PC-9 (cell line): ENCODE measurements at regions not wholly inside any gene's neighbourhood (a gene's known extent, or its start where the extent isn't known, plus 50 kb on each side); places are given as distances from the start of the nearest gene placed in this dataset.

ENCODE experiments used
- BruUV-seq: library from RNA; stranded (reverse); fragments of 400-500 nt; replicated peaks from 2 replicates; lab custom pipeline; 2021; lab: Mats Ljungman, UMichigan
- CTCF ChIA-PET: fragments of 300-600 bp; sonication (Branson Sonifier 250); formaldehyde crosslinking; loops from one replicate; lab custom pipeline; 2022; ENCODE audit warnings: antibody characterized with exemption; lab: Charles Lee
- POLR2A ChIA-PET: fragments of 300-600 bp; sonication (Branson Sonifier 250); formaldehyde crosslinking; loops from one replicate; lab custom pipeline; 2022; ENCODE audit warnings: antibody characterized with exemption; ENCODE audit not compliant: unreplicated experiment; lab: Charles Lee
- DNase-seq, 2 experiments: peaks; one replicate each; pipeline versions ENCODE4 v3.0.0 to v3.0.0-alpha.2; 2015 to 2022; ENCODE audit warnings: mixed read lengths in 1 of 2
- H2AFZ ChIP-seq: fragments of 200-600 bp; sonication (generic); 2 replicates; pipeline ENCODE4 v1.8.1; 2017; ENCODE audit warnings: antibody characterized with exemption
- H3F3A ChIP-seq: fragments of 200-600 bp; sonication (generic); 2 replicates; pipeline ENCODE4 v1.8.1; 2017; ENCODE audit warnings: antibody characterized with exemption, mild to moderate bottlenecking, low read depth; ENCODE audit not compliant: insufficient read depth
- H3K27ac ChIP-seq: fragments of 200-600 bp; sonication (generic); 2 replicates; pipeline ENCODE4 v1.6.1; 2016; ENCODE audit warnings: mixed run types
- H3K27me3 ChIP-seq: fragments of 200-600 bp; sonication (generic); 2 replicates; pipeline ENCODE4 v1.6.1; 2016; ENCODE audit warnings: low read depth, mixed run types; ENCODE audit not compliant: insufficient read depth
- H3K36me3 ChIP-seq: fragments of 200-600 bp; sonication (generic); 2 replicates; pipeline ENCODE4 v1.6.1; 2016; ENCODE audit warnings: low read depth, mixed run types
- H3K4me1 ChIP-seq: fragments of 200-600 bp; sonication (generic); replicated peaks from 2 replicates; pipeline ENCODE4 v1.6.1; 2016; ENCODE audit warnings: mixed run types; ENCODE audit not compliant: insufficient read depth
- H3K4me2 ChIP-seq: fragments of 200-600 bp; sonication (generic); 2 replicates; pipeline ENCODE4 v1.6.1; 2017; ENCODE audit warnings: mixed run types
- H3K4me3 ChIP-seq: fragments of 200-600 bp; sonication (generic); 2 replicates; pipeline ENCODE4 v1.6.1; 2016; ENCODE audit warnings: mixed run types
- H3K79me2 ChIP-seq: fragments of 200-600 bp; sonication (generic); 2 replicates; pipeline ENCODE4 v1.6.1; 2017; ENCODE audit warnings: low read depth, mixed run types
- H3K9me2 ChIP-seq: fragments of 200-600 bp; sonication (generic); 2 replicates; pipeline ENCODE4 v1.8.1; 2017; ENCODE audit warnings: mild to moderate bottlenecking; ENCODE audit not compliant: insufficient read depth
- H3K9me3 ChIP-seq: fragments of 200-600 bp; sonication (generic); 2 replicates; pipeline ENCODE4 v1.8.1; 2016; ENCODE audit warnings: low read depth; ENCODE audit not compliant: insufficient read depth
- H4K20me1 ChIP-seq: fragments of 200-600 bp; sonication (generic); 2 replicates; pipeline ENCODE4 v1.8.1; 2017; ENCODE audit not compliant: insufficient read depth
- CTCF ChIP-seq: fragments of 200-600 bp; sonication (generic); conservative IDR thresholded peaks from 2 replicates; pipeline ENCODE4 v1.6.1; 2017; ENCODE audit warnings: mixed run types, antibody characterized with exemption, mild to moderate bottlenecking, moderate library complexity
- EZH2 ChIP-seq: fragments of 200-600 bp; sonication (generic); IDR thresholded peaks from 2 replicates; pipeline ENCODE4 v1.8.0; 2017; ENCODE audit warnings: antibody characterized with exemption, low read depth
- intact Hi-C: fragments of 100-400 bp; cut with micrococcal nuclease; formaldehyde crosslinking; loops from one replicate; pipeline ENCODE4 v1.10.0; 2022; ENCODE audit not compliant: unreplicated experiment

GRCh38 chr4:185880571-185880970, 68.6 kb upstream of the SORBS2 start:
- H2AFZ ChIP-seq, result no peak overlapping the region
- H3F3A ChIP-seq, result no peaks in the 10 kb centered on the region
- no peak overlapping the region for H3K4me2 ChIP-seq
- CTCF ChIA-PET, result no interaction called here
- no TSS peak for BruUV-seq
- intact Hi-C loops, result no loop called here
- POLR2A ChIA-PET, result no interaction called here
- H3K36me3 ChIP-seq, result no peaks in the 10 kb centered on the region
- no peak for DNase-seq
- H3K9me2 ChIP-seq, result no peaks in the 10 kb centered on the region
- H3K4me3 ChIP-seq, result no peak overlapping the region
- no peaks in the 10 kb centered on the region for H4K20me1 ChIP-seq
- H3K27me3 ChIP-seq, result no peaks in the 10 kb centered on the region
- 0 out of 2 replicates have a peak, but pooled peaks cover 9% of the 10 kb centered on the region for H3K4me1 ChIP-seq
- H3K79me2 ChIP-seq, result no peaks in the 10 kb centered on the region
- no peak for TF ChIP-seq CTCF
- TF ChIP-seq EZH2, result no peak
- 0 out of 2 replicates have a peak, but pooled peaks cover 4% of the 10 kb centered on the region for H3K9me3 ChIP-seq
- peak overlapping the region; percentile 63 for H3K27ac ChIP-seq

- H3K9me3 ChIP-seq, result 0 out of 2 replicates have a peak, but pooled peaks cover 4% of the 10 kb centered on the region
- H3F3A ChIP-seq, result no peaks in the 10 kb centered on the region
- H3K27ac ChIP-seq, result peak overlapping the region; percentile 63
- DNase-seq, result no peak
- H2AFZ ChIP-seq, result no peak overlapping the region
- intact Hi-C loops, result no loop called here
- H3K36me3 ChIP-seq, result no peaks in the 10 kb centered on the region
- ChIA-PET CTCF (no interaction called here), POLR2A (no interaction called here)
- no peaks in the 10 kb centered on the region for H4K20me1 ChIP-seq
- H3K4me1 ChIP-seq, result 0 out of 2 replicates have a peak, but pooled peaks cover 8% of the 10 kb centered on the region
- no peaks in the 10 kb centered on the region for H3K9me2 ChIP-seq
- no TSS peak for BruUV-seq
- no peaks in the 10 kb centered on the region for H3K27me3 ChIP-seq
- H3K79me2 ChIP-seq, result no peaks in the 10 kb centered on the region
- TF ChIP-seq EZH2 (no peak), CTCF (no peak)
- no peak overlapping the region for H3K4me2 ChIP-seq
- H3K4me3 ChIP-seq, result no peak overlapping the region
Measured at GRCh38 chr4:185881430-185881829, 69.4 kb upstream of the SORBS2 start.

- H3K9me2 ChIP-seq, result no peaks in the 10 kb centered on the region
- ChIA-PET POLR2A (no interaction called here), CTCF (no interaction called here)
- H3K27me3 ChIP-seq, result no peaks in the 10 kb centered on the region
- no peak overlapping the region for H3K27ac ChIP-seq
- H3K36me3 ChIP-seq, result no peaks in the 10 kb centered on the region
- no peaks in the 10 kb centered on the region for H4K20me1 ChIP-seq
- no TSS peak for BruUV-seq
- TF ChIP-seq CTCF (no peak), EZH2 (no peak)
- H3K4me3 ChIP-seq, result no peak overlapping the region
- H3K79me2 ChIP-seq, result no peaks in the 10 kb centered on the region
- H3K9me3 ChIP-seq, result 0 out of 2 replicates have a peak, but pooled peaks cover 4% of the 10 kb centered on the region
- H3K4me2 ChIP-seq, result no peak overlapping the region
- H3K4me1 ChIP-seq, result 0 out of 2 replicates have a peak, but pooled peaks cover 8% of the 10 kb centered on the region
- no peaks in the 10 kb centered on the region for H3F3A ChIP-seq
- intact Hi-C loops, result no loop called here
- H2AFZ ChIP-seq, result no peak overlapping the region
- no peak for DNase-seq
Measured at GRCh38 chr4:185883591-185883990, 71.6 kb upstream of the SORBS2 start.
